ENCODE measurements at regions not wholly inside any gene's neighbourhood (a gene's known extent, or its start where the extent isn't known, plus 50 kb on each side); places are given as distances from the start of the nearest gene placed in this dataset.

DNA sequence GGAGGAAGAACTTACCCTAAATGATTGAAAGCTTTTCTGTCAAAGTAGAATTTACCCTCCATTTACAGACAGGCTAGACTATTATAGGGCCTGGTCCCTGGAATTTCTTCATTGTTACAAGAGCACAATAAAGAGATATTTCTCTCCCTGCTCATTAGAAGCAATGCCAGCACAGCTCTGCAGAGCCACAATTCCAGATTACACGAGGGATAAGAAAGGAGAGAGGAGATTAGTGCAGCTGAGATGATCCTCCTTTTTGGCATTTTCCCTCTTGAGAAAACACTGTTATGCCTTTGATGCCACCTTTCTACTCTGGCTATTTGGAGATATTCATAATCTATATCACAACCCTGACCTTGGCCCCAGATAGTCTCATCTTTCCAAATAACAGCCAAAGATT lies 1119.5 kb upstream of the TMPRSS15 start:
- TF ChIP-seq POLR2A (IDR thresholded peaks at IDR 0.05) (no peak), EP300 (IDR thresholded peaks at IDR 0.05) (no peak), POLR2AphosphoS5 (IDR thresholded peaks at IDR 0.05) (no peak)
- TF ChIP-seq, protein P1, sequence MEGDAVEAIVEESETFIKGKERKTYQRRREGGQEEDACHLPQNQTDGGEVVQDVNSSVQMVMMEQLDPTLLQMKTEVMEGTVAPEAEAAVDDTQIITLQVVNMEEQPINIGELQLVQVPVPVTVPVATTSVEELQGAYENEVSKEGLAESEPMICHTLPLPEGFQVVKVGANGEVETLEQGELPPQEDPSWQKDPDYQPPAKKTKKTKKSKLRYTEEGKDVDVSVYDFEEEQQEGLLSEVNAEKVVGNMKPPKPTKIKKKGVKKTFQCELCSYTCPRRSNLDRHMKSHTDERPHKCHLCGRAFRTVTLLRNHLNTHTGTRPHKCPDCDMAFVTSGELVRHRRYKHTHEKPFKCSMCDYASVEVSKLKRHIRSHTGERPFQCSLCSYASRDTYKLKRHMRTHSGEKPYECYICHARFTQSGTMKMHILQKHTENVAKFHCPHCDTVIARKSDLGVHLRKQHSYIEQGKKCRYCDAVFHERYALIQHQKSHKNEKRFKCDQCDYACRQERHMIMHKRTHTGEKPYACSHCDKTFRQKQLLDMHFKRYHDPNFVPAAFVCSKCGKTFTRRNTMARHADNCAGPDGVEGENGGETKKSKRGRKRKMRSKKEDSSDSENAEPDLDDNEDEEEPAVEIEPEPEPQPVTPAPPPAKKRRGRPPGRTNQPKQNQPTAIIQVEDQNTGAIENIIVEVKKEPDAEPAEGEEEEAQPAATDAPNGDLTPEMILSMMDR (IDR thresholded peaks at IDR 0.05): no peak
- no peak for ATAC-seq (ENCODE audit: low FRiP score in 2 of 2)
- no peaks in the 10 kb centered on the region for H3K27me3 ChIP-seq

DNA sequence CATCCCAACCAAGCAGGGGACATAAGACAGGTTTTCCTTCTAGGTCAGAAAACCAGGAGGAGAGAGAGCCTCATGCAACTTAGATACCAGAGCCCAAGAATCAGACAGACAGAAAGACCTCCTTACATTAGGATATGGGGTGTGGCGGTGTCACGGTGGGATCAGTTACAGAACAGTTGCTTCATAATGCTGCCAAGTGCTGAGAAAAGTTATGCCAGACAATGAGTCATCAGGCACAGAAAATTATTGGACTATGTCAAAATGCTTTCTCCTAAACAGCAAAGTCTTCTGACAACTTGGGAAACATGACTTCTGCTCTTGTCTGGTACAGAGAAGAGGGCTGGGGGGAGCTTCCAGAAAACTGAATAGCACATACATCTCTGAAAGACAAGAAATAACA lies 1120.2 kb upstream of the TMPRSS15 start:
- H3K4me3 ChIP-seq: no peak overlapping the region
- WGBS, 2 donors: 62 to 69% methylated on average over 2 of the region's 2 CpGs
- no peak for ATAC-seq (ENCODE audit: low FRiP score in 2 of 2)
- no peaks in the 10 kb centered on the region for H3K9me3 ChIP-seq
- H3K4me1 ChIP-seq: no peaks in the 10 kb centered on the region
- no peak for TF ChIP-seq POLR2AphosphoS5 (IDR thresholded peaks at IDR 0.05)
- TF ChIP-seq POLR2A (IDR thresholded peaks at IDR 0.05): no peak
- TF ChIP-seq EP300 (IDR thresholded peaks at IDR 0.05): no peak
- TF ChIP-seq, protein P1 (IDR thresholded peaks at IDR 0.05): no peak
- H3K36me3 ChIP-seq: no peaks in the 10 kb centered on the region
- H3K27me3 ChIP-seq: no peaks in the 10 kb centered on the region
- no peak for DNase-seq
- no peak overlapping the region for H3K27ac ChIP-seq

More for the DNA sequence above, 1119.5 kb upstream of the TMPRSS15 start:
- H3K27ac ChIP-seq: no peak overlapping the region
- no peaks in the 10 kb centered on the region for H3K4me1 ChIP-seq
- no peak overlapping the region for H3K4me3 ChIP-seq
- DNase-seq: no peak
- H3K9me3 ChIP-seq: no peaks in the 10 kb centered on the region
- H3K36me3 ChIP-seq: no peaks in the 10 kb centered on the region
- WGBS, 2 donors: 71 to 83% methylated on average over 1 of the region's 1 CpG

DNA sequence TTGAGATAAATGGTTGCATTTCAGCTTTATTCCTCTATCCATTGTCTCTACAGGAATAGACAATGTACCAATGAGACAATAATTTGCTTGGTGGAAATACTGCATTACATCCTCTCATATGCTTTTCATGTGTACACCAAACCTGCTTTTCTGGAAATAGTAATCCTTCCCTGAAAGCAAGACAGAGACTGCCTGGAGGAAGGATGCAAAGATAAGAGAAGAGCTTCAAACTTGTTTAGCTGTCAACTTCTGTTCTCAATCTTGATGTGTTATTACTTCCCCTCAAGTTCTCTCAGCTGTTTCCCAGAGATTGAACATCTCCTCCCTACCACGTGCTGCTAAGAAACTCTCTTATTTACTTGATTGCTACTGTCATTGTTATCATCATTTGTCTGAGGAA lies 1125.4 kb upstream of the TMPRSS15 start:
- H3K27ac ChIP-seq: no peak overlapping the region
- no peak overlapping the region for H3K4me3 ChIP-seq
- DNase-seq (no peak), ATAC-seq (ENCODE audit: low FRiP score in 2 of 2) (no peak)
- no peak for TF ChIP-seq POLR2A (IDR thresholded peaks at IDR 0.05)
- TF ChIP-seq POLR2AphosphoS5 (IDR thresholded peaks at IDR 0.05): no peak
- TF ChIP-seq, protein P1 (IDR thresholded peaks at IDR 0.05): no peak
- TF ChIP-seq EP300 (IDR thresholded peaks at IDR 0.05): no peak
- no peaks in the 10 kb centered on the region for H3K9me3 ChIP-seq
- no peaks in the 10 kb centered on the region for H3K4me1 ChIP-seq
- no peaks in the 10 kb centered on the region for H3K27me3 ChIP-seq
- 38 to 46% methylated on average over 1 of the region's 1 CpG for WGBS, 2 donors
- H3K36me3 ChIP-seq: no peaks in the 10 kb centered on the region

DNA sequence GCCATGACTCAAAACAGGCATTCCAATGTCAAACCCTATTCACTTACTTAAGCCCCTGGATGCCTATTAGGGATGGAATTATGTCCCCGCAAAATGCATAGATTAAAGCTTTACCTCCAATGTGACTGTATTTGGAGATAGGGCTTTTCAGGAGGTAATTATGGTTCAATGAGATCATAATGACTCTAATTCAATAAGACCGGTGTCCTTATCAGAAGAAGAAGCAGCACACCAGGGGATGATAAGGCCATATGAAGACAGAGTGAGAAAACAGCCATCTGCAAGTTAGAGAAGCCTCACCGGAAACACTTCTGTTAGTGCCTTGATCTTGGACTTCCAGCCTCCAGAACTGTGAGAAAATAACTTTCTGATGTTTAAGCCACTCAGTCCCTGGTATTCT lies 1131.8 kb upstream of the TMPRSS15 start:
- Histone ChIP-seq H3K9me3 (no peaks in the 10 kb centered on the region), H3K36me3 (no peaks in the 10 kb centered on the region), H3K4me1 (no peaks in the 10 kb centered on the region), H3K4me3 (no peak overlapping the region), H3K27ac (no peak overlapping the region), H3K27me3 (no peaks in the 10 kb centered on the region)
- no peak for DNase-seq
- no peak for ATAC-seq (ENCODE audit: low FRiP score in 2 of 2)
- WGBS, 2 donors: 90 to 96% methylated on average over 3 of the region's 3 CpGs
- TF ChIP-seq POLR2AphosphoS5 (IDR thresholded peaks at IDR 0.05) (no peak), POLR2A (IDR thresholded peaks at IDR 0.05) (no peak), EP300 (IDR thresholded peaks at IDR 0.05) (no peak)
- TF ChIP-seq, protein P1 (IDR thresholded peaks at IDR 0.05): no peak

DNA sequence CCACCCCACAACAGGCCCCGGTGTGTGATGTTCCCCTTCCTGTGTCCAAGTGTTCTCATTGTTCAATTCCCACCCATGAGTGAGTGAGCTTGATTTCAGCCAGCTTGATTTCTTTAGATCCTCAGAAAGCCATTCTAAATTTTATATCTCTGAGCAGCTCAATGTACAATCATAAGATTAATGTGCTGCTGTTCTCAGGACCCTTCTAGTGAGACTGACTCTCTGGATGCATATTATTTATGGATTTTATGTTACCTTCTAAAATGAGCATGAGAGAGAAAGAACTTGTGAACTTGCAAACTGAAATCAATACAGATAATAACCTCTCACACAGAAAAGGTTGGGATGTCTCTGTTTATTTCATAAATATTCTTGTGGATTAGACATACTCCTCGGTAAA lies 1133.5 kb upstream of the TMPRSS15 start:
- ATAC-seq (ENCODE audit: low FRiP score in 2 of 2) (no peak), DNase-seq (no peak)
- WGBS, 2 donors: 75 to 80% methylated on average over 2 of the region's 2 CpGs

More for the DNA sequence above, 1133.5 kb upstream of the TMPRSS15 start:
- no peak overlapping the region for H3K27ac ChIP-seq
- H3K36me3 ChIP-seq: no peaks in the 10 kb centered on the region
- no peak overlapping the region for H3K4me3 ChIP-seq
- H3K9me3 ChIP-seq: no peaks in the 10 kb centered on the region
- no peaks in the 10 kb centered on the region for H3K4me1 ChIP-seq
- H3K27me3 ChIP-seq: no peaks in the 10 kb centered on the region
- TF ChIP-seq, protein P1 (IDR thresholded peaks at IDR 0.05): no peak
- TF ChIP-seq POLR2AphosphoS5 (IDR thresholded peaks at IDR 0.05) (no peak), EP300 (IDR thresholded peaks at IDR 0.05) (no peak), POLR2A (IDR thresholded peaks at IDR 0.05) (no peak)
